ENCODE measurements at regions not wholly inside any gene's neighbourhood (a gene's known extent, or its start where the extent isn't known, plus 50 kb on each side); places are given as distances from the start of the nearest gene placed in this dataset.

GRCh38 chr4:32572366-32572765, 1852.2 kb downstream of the PCDH7 start:
- Histone ChIP-seq H3K4me1 (ENCODE audit: insufficient read depth, low read length, poor library complexity, severe bottlenecking) (no peaks in the 10 kb centered on the region), H3K27me3 (replicated peaks; ENCODE audit: insufficient read depth, low read depth, low read length, poor library complexity) (no peaks in the 10 kb centered on the region), H3K4me3 (ENCODE audit: low read depth, low read length, poor library complexity, severe bottlenecking) (no peak overlapping the region), H3K36me3 (ENCODE audit: insufficient read depth, low read length, poor library complexity, severe bottlenecking) (no peaks in the 10 kb centered on the region), H3K27ac (ENCODE audit: low read depth, low read length, poor library complexity, severe bottlenecking) (no peak overlapping the region), H3K9me3 (ENCODE audit: low read depth, low read length, poor library complexity, severe bottlenecking) (no peaks in the 10 kb centered on the region)
- POLR2A ChIA-PET (ENCODE audit: low non-redundant PET) = no interaction called here
- BruUV-seq (replicated peaks) = no TSS peak
- no peak for DNase-seq (ENCODE audit: low spot score)
- CTCF ChIA-PET = no interaction called here
- intact Hi-C loops (cut with micrococcal nuclease; ENCODE audit: unreplicated experiment) = no loop called here
- TF ChIP-seq EZH2 (IDR thresholded peaks at IDR 0.05; ENCODE audit: borderline replicate concordance, low read depth, low read length, poor library complexity, severe bottlenecking) (no peak), CTCF (conservative IDR thresholded peaks at IDR 0.05; ENCODE audit: low read depth, low read length) (no peak)

- no peak for DNase-seq (ENCODE audit: low spot score)
- POLR2A ChIA-PET (ENCODE audit: low non-redundant PET) = no interaction called here
- H3K27ac ChIP-seq (ENCODE audit: low read depth, low read length, poor library complexity, severe bottlenecking) = no peak overlapping the region
- H3K27me3 ChIP-seq (replicated peaks; ENCODE audit: insufficient read depth, low read depth, low read length, poor library complexity) = no peaks in the 10 kb centered on the region
- H3K9me3 ChIP-seq (ENCODE audit: low read depth, low read length, poor library complexity, severe bottlenecking) = no peaks in the 10 kb centered on the region
- BruUV-seq (replicated peaks) = no TSS peak
- CTCF ChIA-PET = no interaction called here
- no peaks in the 10 kb centered on the region for H3K36me3 ChIP-seq (ENCODE audit: insufficient read depth, low read length, poor library complexity, severe bottlenecking)
- intact Hi-C loops (cut with micrococcal nuclease; ENCODE audit: unreplicated experiment) = no loop called here
- TF ChIP-seq CTCF (conservative IDR thresholded peaks at IDR 0.05; ENCODE audit: low read depth, low read length) (no peak), EZH2 (IDR thresholded peaks at IDR 0.05; ENCODE audit: borderline replicate concordance, low read depth, low read length, poor library complexity, severe bottlenecking) (no peak)
- H3K4me1 ChIP-seq (ENCODE audit: insufficient read depth, low read length, poor library complexity, severe bottlenecking) = no peaks in the 10 kb centered on the region
- no peak overlapping the region for H3K4me3 ChIP-seq (ENCODE audit: low read depth, low read length, poor library complexity, severe bottlenecking)
Observed at GRCh38 chr4:32574803-32575202, 1854.6 kb downstream of the PCDH7 start.

GRCh38 chr4:32589097-32589496, 1868.9 kb downstream of the PCDH7 start:
- CTCF ChIA-PET = no interaction called here
- BruUV-seq (replicated peaks) = no TSS peak
- no peak overlapping the region for H3K4me3 ChIP-seq (ENCODE audit: low read depth, low read length, poor library complexity, severe bottlenecking)
- no peak for DNase-seq (ENCODE audit: low spot score)
- POLR2A ChIA-PET (ENCODE audit: low non-redundant PET) = no interaction called here
- intact Hi-C loops (cut with micrococcal nuclease; ENCODE audit: unreplicated experiment) = no loop called here
- no peaks in the 10 kb centered on the region for H3K4me1 ChIP-seq (ENCODE audit: insufficient read depth, low read length, poor library complexity, severe bottlenecking)
- TF ChIP-seq CTCF (conservative IDR thresholded peaks at IDR 0.05; ENCODE audit: low read depth, low read length) = no peak
- no peak for TF ChIP-seq EZH2 (IDR thresholded peaks at IDR 0.05; ENCODE audit: borderline replicate concordance, low read depth, low read length, poor library complexity, severe bottlenecking)
- no peak overlapping the region for H3K27ac ChIP-seq (ENCODE audit: low read depth, low read length, poor library complexity, severe bottlenecking)
- H3K27me3 ChIP-seq (replicated peaks; ENCODE audit: insufficient read depth, low read depth, low read length, poor library complexity) = no peaks in the 10 kb centered on the region
- no peaks in the 10 kb centered on the region for H3K36me3 ChIP-seq (ENCODE audit: insufficient read depth, low read length, poor library complexity, severe bottlenecking)
- H3K9me3 ChIP-seq (ENCODE audit: low read depth, low read length, poor library complexity, severe bottlenecking) = no peaks in the 10 kb centered on the region
